Type B pancreatic cell (in vitro differentiated cells): ENCODE measurements at regions not wholly inside any gene's neighbourhood (a gene's known extent, or its start where the extent isn't known, plus 50 kb on each side); places are given as distances from the start of the nearest gene placed in this dataset.

Experiments used
- DNase-seq: peaks from one replicate; pipeline ENCODE4 v3.0.0; 2021; ENCODE audit warnings: mixed read lengths; ENCODE audit not compliant: unreplicated experiment; ENCODE audit errors: extremely low spot score
- H3K27ac Mint-ChIP-seq: 2 replicates; pipeline ENCODE4 v1.8.0; 2021; ENCODE audit warnings: mild to moderate bottlenecking, mixed read lengths
- H3K27me3 Mint-ChIP-seq: 2 replicates; pipeline ENCODE4 v1.8.0; 2021; ENCODE audit warnings: mixed read lengths
- H3K36me3 Mint-ChIP-seq: 2 replicates; pipeline ENCODE4 v1.8.0; 2021; ENCODE audit warnings: mixed read lengths
- H3K4me1 Mint-ChIP-seq: one replicate; pipeline ENCODE4 v1.8.0; 2021; ENCODE audit warnings: mixed read lengths; ENCODE audit not compliant: unreplicated experiment
- H3K4me3 Mint-ChIP-seq: 2 replicates; pipeline ENCODE4 v1.8.0; 2021; ENCODE audit warnings: mild to moderate bottlenecking, mixed read lengths
- H3K9me3 Mint-ChIP-seq: 2 replicates; pipeline ENCODE4 v1.8.0; 2021; ENCODE audit warnings: mixed read lengths
- CTCF ChIP-seq: fragments of 200-600 bp; sonication (generic); conservative IDR thresholded peaks from 2 replicates; pipeline ENCODE4 v1.5.0; 2021; ENCODE audit warnings: antibody characterized with exemption, mild to moderate bottlenecking

- Mint-ChIP-seq H3K9me3 (no peaks in the 10 kb centered on the region), H3K4me3 (no peak overlapping the region), H3K4me1 (peaks cover 14% of the 10 kb centered on the region), H3K36me3 (no peaks in the 10 kb centered on the region), H3K27ac (no peak overlapping the region), H3K27me3 (peaks cover 63% of the 10 kb centered on the region)
- DNase-seq = no peak
- TF ChIP-seq CTCF = no peak
These were observed 1490.7 kb downstream of the TBC1D22A start for GRCh38 chr22:48253136-48253535.

GRCh38 chr22:48251629-48252028 lies 1489.2 kb downstream of the TBC1D22A start:
- Mint-ChIP-seq H3K27ac (no peak overlapping the region), H3K9me3 (no peaks in the 10 kb centered on the region), H3K4me3 (no peak overlapping the region), H3K27me3 (peaks cover 65% of the 10 kb centered on the region), H3K36me3 (no peaks in the 10 kb centered on the region), H3K4me1 (peaks cover 9% of the 10 kb centered on the region)
- DNase-seq = no peak
- no peak for TF ChIP-seq CTCF

DNA sequence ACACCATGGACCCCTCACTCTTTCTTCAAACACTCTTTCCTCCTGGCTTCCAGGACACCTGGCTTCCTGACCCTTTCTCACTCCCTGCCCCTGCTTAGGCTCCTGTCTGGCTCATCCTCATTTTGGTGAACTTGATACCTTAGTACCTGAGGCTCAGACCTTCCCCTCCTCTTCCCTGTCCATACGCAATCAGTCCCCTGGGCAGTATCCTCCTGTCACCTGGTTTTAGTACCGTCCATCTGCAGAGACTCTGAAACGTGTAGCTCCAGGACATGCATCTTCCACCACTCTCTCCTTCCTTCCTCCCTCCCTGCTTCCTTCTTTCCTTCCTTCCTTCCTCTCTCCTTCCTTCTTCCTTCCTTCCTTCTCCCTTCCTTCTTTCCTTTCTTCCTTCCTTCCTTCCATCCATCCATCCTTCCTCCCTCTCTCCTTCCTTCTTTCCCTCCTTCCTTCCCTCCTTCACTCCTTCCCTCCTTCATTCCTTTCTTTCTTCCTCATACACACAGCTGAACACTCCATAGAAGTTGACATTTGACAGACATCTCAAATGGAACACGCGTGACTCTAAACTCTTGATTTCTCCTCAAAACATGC lies 1488.6 kb downstream of the TBC1D22A start:
- DNase-seq = no peak
- Mint-ChIP-seq H3K4me1 (peaks cover 9% of the 10 kb centered on the region), H3K27ac (no peak overlapping the region), H3K36me3 (no peaks in the 10 kb centered on the region), H3K4me3 (no peak overlapping the region), H3K27me3 (peaks cover 65% of the 10 kb centered on the region), H3K9me3 (no peaks in the 10 kb centered on the region)
- no peak for TF ChIP-seq CTCF

GRCh38 chr22:48250286-48250895 lies 1487.9 kb downstream of the TBC1D22A start:
- no peak for TF ChIP-seq CTCF
- Mint-ChIP-seq H3K4me1 (peaks cover 9% of the 10 kb centered on the region), H3K4me3 (no peak overlapping the region), H3K9me3 (no peaks in the 10 kb centered on the region), H3K36me3 (no peaks in the 10 kb centered on the region), H3K27me3 (peaks cover 63% of the 10 kb centered on the region), H3K27ac (no peak overlapping the region)
- DNase-seq = no peak

DNA sequence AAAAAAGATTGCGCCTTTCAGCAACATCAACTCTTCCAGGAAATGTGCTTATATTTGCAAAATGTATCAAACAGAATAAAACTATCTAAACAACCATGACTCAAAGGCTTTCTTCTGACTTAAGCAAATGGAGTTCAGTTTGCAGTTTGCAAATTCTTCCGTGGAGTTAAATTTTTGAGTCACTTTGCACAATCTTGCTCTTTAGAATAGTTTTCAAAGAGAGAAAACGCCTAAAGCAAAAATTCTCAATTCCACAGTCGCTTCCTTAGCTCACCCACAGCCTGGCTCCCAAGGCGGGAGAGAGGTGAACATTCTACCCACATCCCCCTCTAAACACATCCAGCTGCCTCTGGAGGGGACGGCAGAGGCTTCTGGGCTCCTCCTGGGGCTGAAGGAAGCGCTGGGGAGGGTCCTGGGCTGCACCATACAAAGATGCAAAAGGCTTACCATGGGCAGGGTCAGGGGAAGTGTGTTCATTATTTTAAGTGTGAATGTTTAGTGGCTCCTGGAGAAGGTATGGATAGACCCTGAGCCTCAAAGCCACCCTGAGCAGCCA lies 1487.3 kb downstream of the TBC1D22A start:
- Mint-ChIP-seq H3K27ac (no peak overlapping the region), H3K9me3 (no peaks in the 10 kb centered on the region), H3K36me3 (no peaks in the 10 kb centered on the region), H3K27me3 (peaks cover 63% of the 10 kb centered on the region), H3K4me3 (no peak overlapping the region), H3K4me1 (peaks cover 4% of the 10 kb centered on the region)
- no peak for DNase-seq
- no peak for TF ChIP-seq CTCF
